HG03565 (cell line): ENCODE measurements at regions not wholly inside any gene's neighbourhood (a gene's known extent, or its start where the extent isn't known, plus 50 kb on each side); places are given as distances from the start of the nearest gene placed in this dataset.
"Not testable (repeated sequence)": the region's sequence is repeated elsewhere in the genome, so short reads cannot be mapped to it uniquely, and the experiment has no call there.

ENCODE experiments used
- ATAC-seq: cut with Tn5 transposase; IDR thresholded peaks from one replicate; pipeline ENCODE4 v1.9.1; 2021; ENCODE audit warnings: mild to moderate bottlenecking, moderate library complexity; ENCODE audit not compliant: unreplicated experiment

GRCh38 chr4:127379499-127379898, 253.3 kb upstream of the INTU start:
- no peak for ATAC-seq

- ATAC-seq: not testable (repeated sequence)
Measured at GRCh38 chr4:127379948-127380347, 252.8 kb upstream of the INTU start.

DNA sequence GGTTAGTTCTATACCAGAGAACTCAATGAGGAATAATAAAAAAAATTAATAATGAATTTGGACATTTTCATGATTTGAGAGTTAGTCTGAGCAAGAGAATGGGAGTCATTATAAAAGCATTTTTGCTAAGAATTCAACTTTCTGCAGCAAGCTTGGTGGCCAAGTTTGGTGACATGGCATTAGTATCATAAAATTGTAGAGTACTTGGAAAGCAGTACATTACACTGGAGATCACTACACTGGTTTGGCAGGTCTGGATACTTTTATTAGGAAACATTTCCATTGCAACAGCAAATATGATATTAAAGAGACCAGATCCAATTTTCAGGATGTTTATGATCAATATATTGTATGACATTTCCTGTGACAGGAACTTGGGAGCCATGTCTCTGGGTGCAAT, 249.1 kb upstream of the INTU start:
- ATAC-seq: no peak

GRCh38 chr4:127394516-127394915, 238.2 kb upstream of the INTU start:
- no peak for ATAC-seq

DNA sequence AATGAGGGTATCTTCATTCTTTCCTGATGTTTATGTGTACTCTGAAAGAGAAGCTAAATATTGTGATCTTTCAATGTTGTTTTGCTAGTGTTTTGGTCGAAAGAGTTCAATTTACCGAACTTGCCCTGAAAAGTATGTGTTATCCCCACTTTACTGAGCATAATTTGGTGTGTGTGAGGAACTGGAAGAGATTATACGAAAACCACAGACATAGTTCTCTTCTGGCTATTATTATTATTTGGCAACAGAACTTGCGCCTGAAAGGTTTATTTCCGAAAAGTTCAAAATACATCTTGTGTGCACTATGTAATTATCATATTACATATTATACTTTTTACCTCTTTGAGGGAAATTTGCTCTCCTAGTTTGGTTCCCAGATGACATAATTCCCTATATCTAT, 232.5 kb upstream of the INTU start:
- ATAC-seq: no peak

DNA sequence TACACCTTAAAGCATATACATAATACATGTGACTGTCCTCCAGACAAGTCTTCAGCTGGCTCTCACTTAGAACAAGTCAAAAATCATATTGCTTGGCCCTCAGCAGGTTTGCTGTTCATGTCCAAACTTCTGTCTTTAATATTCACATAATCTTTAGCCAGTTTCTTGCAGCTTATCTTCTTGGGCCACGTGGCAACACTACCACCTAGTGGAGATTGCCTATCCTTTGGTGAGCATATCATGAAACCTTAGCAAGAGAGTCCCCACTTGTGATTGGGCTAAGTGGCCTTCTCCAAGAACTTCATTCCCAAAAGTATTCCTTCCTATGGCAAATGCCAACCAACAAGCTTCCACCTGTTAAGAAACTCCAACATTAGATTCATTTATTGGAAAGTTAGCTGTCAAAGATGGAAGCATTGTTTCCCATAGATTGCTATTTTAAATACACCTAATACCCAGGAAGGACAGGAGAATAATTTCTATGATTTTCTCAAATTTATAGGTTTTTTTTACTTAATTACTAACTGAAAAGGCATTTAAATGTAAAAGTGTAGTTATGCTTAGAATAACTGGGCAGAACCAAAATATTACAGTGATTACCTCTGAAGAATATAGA, 231.9 kb upstream of the INTU start:
- ATAC-seq: peak; percentile 91

DNA sequence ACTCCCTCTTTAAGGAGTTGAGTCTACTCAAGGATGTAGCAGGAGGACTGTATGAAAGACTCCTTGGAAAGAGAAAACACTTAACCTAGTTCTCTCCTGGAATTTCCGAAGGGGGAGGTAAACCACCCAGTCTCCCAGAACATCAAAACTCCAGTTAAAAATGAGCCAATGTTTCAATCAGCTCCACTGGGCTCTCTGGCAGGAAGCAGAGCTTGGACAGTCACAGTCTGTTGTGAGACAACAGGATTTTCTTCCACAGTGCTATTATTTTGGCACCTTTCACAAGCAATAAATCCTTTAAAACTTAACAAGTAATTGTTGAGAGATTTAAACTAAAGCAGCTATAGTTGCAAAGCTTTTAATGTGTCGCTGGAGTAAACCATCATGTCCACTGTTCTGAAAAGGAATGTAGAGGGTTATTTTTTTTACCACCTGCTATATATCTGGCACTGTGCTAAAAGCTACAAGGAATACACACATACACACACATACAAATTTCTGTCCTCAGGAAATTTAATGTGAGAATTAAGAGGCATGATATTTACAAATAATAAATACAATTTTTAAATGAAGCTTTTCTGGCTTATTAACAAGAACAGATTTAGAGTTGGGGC, 229.2 kb upstream of the INTU start:
- no peak for ATAC-seq

DNA sequence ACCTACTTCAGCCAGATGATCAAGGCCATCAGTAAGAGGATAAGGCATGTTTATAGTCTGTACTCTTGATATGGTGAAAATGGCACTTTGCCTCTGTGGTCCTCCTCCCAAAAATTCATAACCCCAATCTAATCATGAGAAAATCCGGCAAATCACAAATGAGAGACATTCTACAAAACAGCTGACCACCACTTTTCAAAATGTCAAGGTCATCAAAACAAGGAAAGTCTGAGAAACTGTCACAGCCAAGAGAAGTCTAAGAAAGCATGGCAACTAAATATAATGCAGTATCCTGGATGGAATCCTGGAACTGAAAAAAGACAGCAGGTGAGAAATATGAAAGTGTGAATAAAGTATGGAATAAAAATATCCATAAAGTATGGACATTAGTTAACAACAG, 226.6 kb upstream of the INTU start:
- ATAC-seq: no peak

GRCh38 chr4:127407572-127407971, 225.2 kb upstream of the INTU start:
- ATAC-seq: not testable (repeated sequence)

GRCh38 chr4:127410201-127410600, 222.6 kb upstream of the INTU start:
- no peak for ATAC-seq

- no peak for ATAC-seq
Measured at GRCh38 chr4:127410644-127411043, 222.1 kb upstream of the INTU start.

DNA sequence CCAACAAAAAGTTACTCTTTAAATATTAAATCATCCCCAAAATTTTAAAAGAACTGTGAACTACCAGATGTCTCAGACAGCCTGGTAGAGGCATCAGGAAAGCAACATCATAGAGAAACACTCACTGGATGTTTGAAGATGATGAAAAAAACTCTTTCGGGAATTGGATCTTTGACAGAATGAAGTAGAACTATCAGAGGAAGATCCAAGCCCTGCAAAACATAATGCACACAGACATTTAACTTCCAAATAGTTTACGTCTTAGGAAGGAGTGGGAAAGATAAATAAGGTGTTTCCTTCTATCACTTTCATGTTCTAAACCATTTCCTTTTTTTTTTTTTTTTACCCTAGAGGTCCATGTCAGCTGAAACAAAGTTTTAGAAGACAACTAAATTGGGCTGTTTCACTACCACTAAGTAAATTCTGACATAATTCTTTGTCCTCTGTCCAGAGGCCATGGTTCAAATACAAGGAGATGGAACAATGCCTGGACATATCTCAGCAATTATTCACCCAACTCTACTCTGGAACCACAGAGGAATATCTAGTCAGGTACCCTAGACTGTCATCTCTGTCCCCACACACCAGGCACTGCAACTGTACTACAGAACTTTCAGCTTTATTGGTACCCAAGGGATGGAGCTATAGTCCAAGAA, 217.7 kb upstream of the INTU start:
- ATAC-seq: no peak

GRCh38 chr4:127416115-127416514, 216.6 kb upstream of the INTU start:
- no peak for ATAC-seq

DNA sequence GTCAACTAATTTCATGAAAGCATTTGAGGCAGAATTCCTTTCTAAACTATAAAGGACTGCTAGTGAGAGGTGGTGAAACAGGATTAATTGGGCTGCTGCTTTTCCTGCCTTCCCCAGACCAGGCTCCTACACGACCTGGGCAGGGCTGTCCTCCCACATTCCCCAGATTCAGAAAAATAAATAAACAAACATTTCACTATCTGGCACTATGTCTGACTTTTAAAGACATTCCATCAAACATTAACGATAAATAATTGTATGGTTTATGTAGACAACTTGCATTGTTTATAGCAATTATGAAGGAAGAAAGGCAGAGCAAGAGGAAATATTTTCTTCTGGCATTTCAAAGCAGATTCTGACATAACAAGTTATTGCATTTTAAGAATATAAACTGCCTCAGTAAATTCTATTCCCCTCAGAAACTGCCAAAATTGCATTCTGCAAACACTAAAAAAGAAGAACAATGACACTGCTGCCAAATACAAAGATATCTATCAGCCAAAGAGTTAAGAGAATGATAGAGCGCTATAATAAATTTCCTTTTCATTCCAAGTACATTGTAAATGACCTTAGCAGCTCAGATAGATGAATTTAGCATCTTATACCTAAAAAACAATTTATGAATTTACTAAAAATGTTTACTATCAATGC, 214.7 kb upstream of the INTU start:
- no peak for ATAC-seq

- no peak for ATAC-seq
Measured at GRCh38 chr4:127419431-127419830, 213.3 kb upstream of the INTU start.

DNA sequence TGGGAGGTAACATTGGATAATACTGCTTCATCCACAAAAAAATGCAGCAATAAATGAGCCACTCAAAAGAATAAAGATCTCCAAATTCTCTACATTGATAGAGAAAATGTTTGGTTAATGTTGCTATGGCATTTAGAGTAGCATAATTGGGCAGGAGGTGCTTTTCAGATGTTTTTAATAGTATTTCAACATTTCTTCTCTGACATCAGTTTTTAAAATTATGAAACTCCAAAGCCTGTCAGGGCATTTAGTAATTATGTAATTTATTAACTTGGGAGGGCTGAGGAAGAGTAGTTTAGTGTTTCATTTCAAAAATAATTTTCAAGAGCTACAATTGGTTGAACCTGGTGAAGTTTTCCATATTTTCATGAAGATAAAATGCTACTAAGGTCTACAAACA, 211.3 kb upstream of the INTU start:
- ATAC-seq: no peak

GRCh38 chr4:127425202-127425845, 207.4 kb upstream of the INTU start:
- ATAC-seq: no peak

DNA sequence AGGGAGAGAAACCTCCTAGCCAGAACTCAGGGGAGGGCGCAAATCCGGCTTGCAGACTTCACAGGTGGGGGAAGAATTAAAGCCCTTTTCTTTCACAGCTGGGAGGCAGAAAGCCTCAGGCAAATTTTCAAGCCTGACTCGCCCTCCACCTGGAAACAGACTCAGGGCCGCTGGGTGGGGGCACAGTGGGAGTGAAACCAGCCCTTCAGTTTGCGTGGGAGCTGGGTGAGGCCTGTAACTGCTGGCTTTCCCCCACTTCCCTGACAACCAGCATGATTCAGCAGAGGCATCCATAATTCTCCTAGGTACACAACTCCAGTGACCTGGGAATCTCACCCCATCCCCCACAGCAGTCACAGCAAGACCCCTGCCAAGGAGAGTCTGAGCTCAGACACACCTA, 206.9 kb upstream of the INTU start:
- no peak for ATAC-seq

- no peak for ATAC-seq
Measured at GRCh38 chr4:127441571-127441970, 191.2 kb upstream of the INTU start.

DNA sequence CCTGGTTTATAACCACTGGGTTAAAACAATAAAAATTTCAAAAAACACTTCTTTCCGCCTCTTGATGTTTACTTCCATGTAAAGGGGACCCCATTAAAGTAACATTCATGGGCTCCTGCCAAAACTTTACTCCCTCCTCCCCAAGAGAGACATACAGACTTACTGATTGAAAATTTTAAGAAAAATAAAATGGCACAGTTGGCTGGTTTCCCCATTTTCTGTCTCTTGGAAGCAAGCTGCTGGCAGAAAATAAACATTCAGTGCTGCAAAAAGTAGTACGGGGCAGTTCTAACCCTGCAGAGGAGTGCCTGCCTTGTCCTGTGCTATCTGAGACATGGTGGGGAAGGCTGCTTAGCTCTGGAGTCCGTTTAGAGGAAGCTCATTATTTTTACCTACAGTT, 187.3 kb upstream of the INTU start:
- ATAC-seq: no peak

DNA sequence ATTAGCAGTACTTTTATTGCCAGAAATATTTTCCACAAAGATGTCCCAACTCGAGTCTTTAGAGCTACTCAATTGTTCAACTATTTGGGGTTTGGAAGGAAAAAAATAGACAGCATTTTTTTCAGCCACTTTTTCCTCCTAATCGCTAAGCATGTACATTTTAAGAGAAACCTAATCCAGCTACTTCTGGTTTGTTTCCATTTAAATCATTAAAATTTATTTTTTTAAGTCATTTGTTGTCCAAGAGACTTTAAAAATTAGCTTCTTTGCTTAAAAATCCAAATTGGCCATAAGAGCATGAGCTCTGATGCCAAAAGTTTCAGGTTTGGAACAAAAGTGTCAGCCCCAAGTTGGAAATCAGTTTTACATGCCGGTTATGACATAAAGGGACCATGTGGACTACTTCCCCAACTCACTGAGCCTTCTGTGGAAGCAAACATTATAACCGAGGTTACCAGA, 186.3 kb upstream of the INTU start:
- ATAC-seq: no peak
